GM12873 (cell line): ENCODE measurements at regions not wholly inside any gene's neighbourhood (a gene's known extent, or its start where the extent isn't known, plus 50 kb on each side); places are given as distances from the start of the nearest gene placed in this dataset.

Experiments
- CTCF ChIP-seq: IDR thresholded peaks from 2 replicates; pipeline ENCODE4 v1.5.1; 2012; ENCODE audit warnings: low read depth, mild to moderate bottlenecking, moderate library complexity, low read length, control low read depth; ENCODE audit not compliant: insufficient read depth; ENCODE audit errors: missing control alignments

DNA sequence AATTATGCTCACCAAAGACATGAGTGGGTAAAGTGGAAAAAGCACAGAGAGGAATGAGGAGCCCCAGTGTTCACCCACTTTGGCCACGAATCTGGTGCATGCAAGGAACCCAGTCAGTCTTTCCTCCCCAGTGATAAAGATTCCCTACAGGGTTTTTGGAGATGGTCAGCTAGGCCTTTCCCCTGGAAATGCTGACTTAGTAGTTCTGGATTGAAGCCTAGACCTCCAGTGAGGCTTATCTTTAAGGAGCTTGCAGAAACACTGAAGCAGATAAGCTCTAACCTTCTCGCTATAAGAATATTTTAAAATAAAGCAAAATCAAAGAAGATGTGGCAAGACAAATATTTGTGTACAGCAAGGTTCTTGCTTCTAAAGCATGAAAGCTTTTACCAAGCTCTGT lies 178.3 kb upstream of the CCDC68 start:
- no peak for TF ChIP-seq CTCF

DNA sequence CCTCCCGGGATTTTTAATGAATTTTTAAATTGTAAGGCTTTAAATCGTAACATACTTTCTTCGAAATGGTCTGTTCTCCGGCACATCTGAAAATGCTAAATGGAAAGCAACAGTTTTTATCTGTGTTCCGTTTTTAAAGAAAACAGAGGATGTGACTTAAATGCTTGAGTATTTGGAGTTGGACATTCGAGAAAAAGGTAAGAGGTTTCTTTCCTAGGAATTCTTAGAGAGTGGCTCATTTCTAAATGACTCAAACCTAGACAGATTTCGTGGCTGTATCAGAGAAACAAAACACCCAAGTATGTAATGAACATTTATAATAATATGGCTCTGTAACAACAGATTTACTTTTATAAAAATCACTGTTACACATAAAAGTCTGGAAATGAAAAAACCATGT lies 177.6 kb upstream of the CCDC68 start:
- TF ChIP-seq CTCF = no peak

DNA sequence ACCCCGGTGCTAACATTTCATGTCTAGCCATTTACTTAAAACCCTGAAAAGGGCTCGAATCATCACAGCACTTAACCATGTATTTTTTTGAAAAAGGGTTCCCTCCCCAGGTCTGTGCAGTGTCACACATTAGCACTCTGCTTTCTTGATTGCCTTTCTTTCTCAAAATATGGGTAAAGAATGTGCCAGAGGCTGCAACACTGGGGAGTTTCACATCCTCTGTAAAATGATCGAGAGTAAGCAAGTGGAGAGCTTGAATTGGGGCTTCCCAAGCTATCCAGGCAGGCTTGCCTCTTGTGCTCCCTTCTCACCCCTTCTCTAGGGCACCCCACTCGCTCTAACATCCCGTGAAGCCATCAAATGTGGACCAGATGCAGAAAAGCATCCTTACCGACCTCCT lies 177.0 kb upstream of the CCDC68 start:
- TF ChIP-seq CTCF = no peak

DNA sequence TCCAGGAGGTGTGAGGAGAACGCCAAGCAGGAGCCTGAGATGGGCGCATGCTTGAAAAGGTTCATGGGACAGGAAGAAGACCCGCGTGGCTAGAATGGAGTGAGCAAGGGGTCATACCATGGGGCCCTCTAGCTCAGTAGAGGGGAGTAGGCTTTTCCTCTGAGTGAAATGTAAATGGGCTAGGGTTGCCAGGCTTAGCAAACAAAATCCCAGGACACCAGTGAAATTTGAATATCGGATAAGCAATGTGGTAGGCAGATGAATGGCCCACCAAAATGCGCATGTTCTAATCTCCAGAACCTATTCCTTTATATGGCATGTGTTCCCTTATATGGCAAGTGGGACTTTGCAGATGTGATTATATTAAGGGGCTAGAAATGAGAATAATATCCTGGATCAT lies 174.1 kb upstream of the CCDC68 start:
- TF ChIP-seq CTCF = no peak

DNA sequence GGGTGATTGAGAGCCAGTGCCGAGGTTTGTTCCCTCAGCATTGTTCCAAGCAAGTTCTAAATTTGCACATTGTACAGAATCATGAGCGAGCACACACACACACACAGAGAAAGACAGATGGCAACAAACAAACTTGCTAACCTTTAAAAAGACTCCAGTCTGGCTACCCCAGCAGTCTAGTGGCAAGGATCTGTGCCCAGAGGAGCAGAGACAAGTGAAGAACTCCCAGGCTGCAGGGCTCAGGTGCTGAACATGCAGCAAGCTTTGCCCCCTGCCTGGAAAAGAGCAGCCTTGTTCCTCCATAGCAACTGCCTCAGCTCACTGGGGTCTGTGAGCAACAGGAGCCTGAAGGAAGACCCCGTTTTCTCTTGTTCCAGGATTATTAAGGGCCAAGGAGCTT lies 169.2 kb upstream of the CCDC68 start:
- no peak for TF ChIP-seq CTCF

DNA sequence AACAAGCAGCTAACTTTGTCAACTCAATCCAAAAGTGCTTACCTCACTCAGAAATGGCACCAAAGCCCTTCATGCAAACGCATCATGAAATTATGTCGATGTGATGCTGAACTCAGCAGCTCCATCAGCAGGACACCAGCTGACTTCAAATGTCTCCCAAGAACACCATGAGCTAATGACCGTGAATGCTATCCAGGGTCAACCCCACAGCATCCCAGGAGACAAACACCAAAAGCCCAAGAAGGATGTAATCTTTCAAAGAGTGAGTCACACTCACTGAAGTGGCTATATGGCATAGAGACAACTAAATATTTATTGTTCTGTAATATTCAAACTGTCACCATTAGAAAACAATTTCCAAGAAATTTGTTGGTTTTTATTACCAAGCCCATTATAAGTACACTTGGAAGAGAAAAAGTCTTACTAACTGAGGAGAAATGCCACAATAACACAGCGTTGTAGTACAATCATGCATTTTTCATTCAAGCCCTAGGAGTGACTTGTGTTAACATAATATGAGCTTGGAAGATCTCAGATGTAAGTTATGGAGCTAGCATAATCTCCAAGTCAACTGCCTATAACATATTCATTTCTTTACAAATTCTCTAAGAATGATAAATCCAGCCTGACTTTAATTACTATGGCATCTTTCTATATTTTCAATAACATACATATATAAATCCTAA lies 165.0 kb upstream of the CCDC68 start:
- no peak for TF ChIP-seq CTCF

DNA sequence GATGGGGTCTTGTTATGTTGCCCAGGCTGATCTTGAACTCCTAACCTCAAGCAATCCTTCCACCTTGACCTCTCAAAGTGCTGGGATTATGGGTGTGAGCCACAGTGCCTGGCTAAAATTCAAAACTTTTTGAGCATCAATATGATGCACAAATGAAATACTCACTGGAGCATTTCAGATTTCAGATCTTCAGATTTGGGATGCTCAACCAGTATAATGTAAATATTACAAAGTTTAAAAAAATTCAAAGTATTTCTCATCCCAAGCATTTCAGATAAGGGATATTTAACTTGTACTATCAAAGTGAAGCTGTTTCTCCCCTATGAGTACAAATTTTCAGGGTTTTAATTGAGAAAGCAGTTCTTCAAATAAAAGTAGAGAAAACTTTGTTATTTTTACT lies 164.1 kb upstream of the CCDC68 start:
- TF ChIP-seq CTCF = no peak
